ENCODE measurements at regions not wholly inside any gene's neighbourhood (a gene's known extent, or its start where the extent isn't known, plus 50 kb on each side); places are given as distances from the start of the nearest gene placed in this dataset.

- no peaks in the 10 kb centered on the region for H3K9me3 ChIP-seq
- no peaks in the 10 kb centered on the region for H3K36me3 ChIP-seq
- intact Hi-C loops (cut with DNase I), result no loop called here
- DNase-seq, result no peak
- TF ChIP-seq CTCF (IDR thresholded peaks at IDR 0.05), result no peak
- no peak for TF ChIP-seq POLR2A (IDR thresholded peaks at IDR 0.05)
- no peaks in the 10 kb centered on the region for H3K27me3 ChIP-seq
- H3K27ac ChIP-seq, result no peak overlapping the region
- WGBS, 2 donors, result 93 to 94% methylated on average over 3 of the region's 3 CpGs
- no peak overlapping the region for H3K4me3 ChIP-seq (replicated peaks in 1 of 3)
- peaks cover 0 to 2% of the 10 kb centered on the region in 2 donors for H3K4me1 ChIP-seq
Measured at GRCh38 chr6:137692308-137692707, 174.8 kb upstream of the TNFAIP3 start.

- Histone ChIP-seq H3K27ac (no peak overlapping the region), H3K27me3 (no peaks in the 10 kb centered on the region), H3K4me3 (replicated peaks in 1 of 3) (no peak overlapping the region), H3K36me3 (no peaks in the 10 kb centered on the region), H3K4me1 (peaks cover 0 to 6% of the 10 kb centered on the region in 2 donors), H3K9me3 (no peaks in the 10 kb centered on the region)
- DNase-seq, result no peak
- intact Hi-C loops (cut with DNase I), result no loop called here
- TF ChIP-seq CTCF (IDR thresholded peaks at IDR 0.05) (no peak), POLR2A (IDR thresholded peaks at IDR 0.05) (no peak)
Measured at GRCh38 chr6:137692806-137693205, 174.3 kb upstream of the TNFAIP3 start.

GRCh38 chr6:137693711-137694110 is 173.3 kb upstream of the TNFAIP3 start:
- TF ChIP-seq POLR2A (IDR thresholded peaks at IDR 0.05) (no peak), CTCF (IDR thresholded peaks at IDR 0.05) (no peak)
- DNase-seq, result no peak
- Histone ChIP-seq H3K4me3 (replicated peaks in 1 of 3) (no peak overlapping the region), H3K27me3 (no peaks in the 10 kb centered on the region), H3K4me1 (peaks cover 0 to 6% of the 10 kb centered on the region in 2 donors), H3K9me3 (no peaks in the 10 kb centered on the region), H3K36me3 (no peaks in the 10 kb centered on the region), H3K27ac (no peak overlapping the region)
- intact Hi-C loops (cut with DNase I), result no loop called here
- WGBS, 2 donors, result 84 to 94% methylated on average over 1 of the region's 1 CpG

DNA sequence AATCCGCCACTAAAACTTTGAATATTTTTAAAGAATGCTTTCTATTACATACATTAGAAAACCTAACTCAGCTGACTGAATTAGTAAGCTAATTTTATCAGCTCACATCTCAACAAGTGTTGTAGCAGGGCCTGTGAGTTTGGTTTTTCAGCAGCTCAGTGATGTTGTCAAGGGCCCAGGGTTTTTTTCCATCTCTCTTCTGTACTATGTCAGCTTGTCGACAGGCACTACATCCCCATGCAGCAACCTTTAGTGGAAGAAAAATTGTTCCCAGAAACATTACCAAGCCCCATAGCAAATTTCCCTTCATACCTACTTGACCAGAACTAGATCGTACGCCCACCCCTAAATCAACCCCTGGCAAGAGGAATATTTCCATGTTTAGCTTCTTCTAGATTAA is 170.3 kb upstream of the TNFAIP3 start:
- Histone ChIP-seq H3K4me3 (replicated peaks in 1 of 3) (no peak overlapping the region), H3K36me3 (no peaks in the 10 kb centered on the region), H3K27ac (no peak overlapping the region), H3K4me1 (peaks cover 0 to 6% of the 10 kb centered on the region in 2 donors), H3K27me3 (no peaks in the 10 kb centered on the region), H3K9me3 (no peaks in the 10 kb centered on the region)
- WGBS, 2 donors, result 75 to 82% methylated on average over 4 of the region's 4 CpGs
- no peak for DNase-seq
- TF ChIP-seq CTCF (IDR thresholded peaks at IDR 0.05), result no peak
- TF ChIP-seq POLR2A (IDR thresholded peaks at IDR 0.05), result no peak
- intact Hi-C loops (cut with DNase I), result no loop called here

DNA sequence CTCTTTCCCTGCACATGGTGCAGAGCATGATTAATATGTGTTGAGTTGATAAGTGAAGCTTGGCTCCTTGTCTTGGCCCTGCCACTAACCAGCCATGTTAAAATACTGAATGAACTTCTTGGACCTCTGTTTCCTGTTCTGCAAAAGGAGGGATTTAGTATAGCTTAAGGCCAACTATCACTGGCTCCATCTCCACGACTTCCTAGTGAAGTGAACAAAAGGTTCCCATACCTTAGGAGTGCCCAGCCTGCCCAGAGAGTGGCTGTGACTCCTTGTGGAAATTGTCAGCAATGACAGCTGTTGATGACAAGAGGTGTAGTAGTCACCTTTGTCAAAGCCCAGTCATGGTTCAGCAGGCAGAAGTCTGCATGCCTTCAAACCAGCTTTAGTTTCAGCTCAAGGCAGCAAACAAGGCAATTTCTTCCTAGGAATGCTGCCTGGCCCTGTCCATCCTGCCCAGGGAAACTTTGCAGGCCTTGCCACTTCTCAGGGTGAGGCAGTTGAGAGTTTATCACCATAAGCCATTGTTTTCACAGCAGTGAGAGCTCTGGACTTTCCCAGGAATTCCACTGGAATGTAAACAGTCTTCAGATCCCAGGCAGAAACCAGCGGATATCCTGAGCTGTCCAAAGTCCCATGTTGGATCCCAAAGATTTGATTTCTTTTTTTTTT is 169.7 kb upstream of the TNFAIP3 start:
- TF ChIP-seq POLR2A (IDR thresholded peaks at IDR 0.05), result no peak
- TF ChIP-seq CTCF (IDR thresholded peaks at IDR 0.05), result peak in 2 of 6 experiments; percentile 23 to 24
- no peaks in the 10 kb centered on the region for H3K9me3 ChIP-seq
- 34 to 41% methylated on average over 2 of the region's 2 CpGs for WGBS, 2 donors
- no peaks in the 10 kb centered on the region for H3K36me3 ChIP-seq
- H3K27me3 ChIP-seq, result no peaks in the 10 kb centered on the region
- H3K4me1 ChIP-seq, result peaks cover 0 to 6% of the 10 kb centered on the region in 2 donors
- DNase-seq, result peak in 1 of 2 donors; percentile 48
- no peak overlapping the region for H3K4me3 ChIP-seq (replicated peaks in 1 of 3)
- intact Hi-C loops (cut with DNase I), result no loop called here
- no peak overlapping the region for H3K27ac ChIP-seq
